ENCODE measurements at regions not wholly inside any gene's neighbourhood (a gene's known extent, or its start where the extent isn't known, plus 50 kb on each side); places are given as distances from the start of the nearest gene placed in this dataset.

- no peak for TF ChIP-seq JUN (IDR thresholded peaks at IDR 0.05; ENCODE audit: borderline replicate concordance, insufficient read depth, insufficient read length, low read depth)
- no peak for TF ChIP-seq CTCF (IDR thresholded peaks at IDR 0.05; ENCODE audit: extremely low read depth in 1 of 2, insufficient read depth in 1 of 2, low read depth in 1 of 2, low read length in 2 of 2)
- TF ChIP-seq EZH2 (IDR thresholded peaks at IDR 0.05; ENCODE audit: borderline replicate concordance, low read depth, low read length, severe bottlenecking), result no peak
Measured at GRCh38 chr5:155434267-155434666, 420.7 kb downstream of the KIF4B start.

Data from endothelial cell of umbilical vein (primary cell).